MM.1S (cell line): ENCODE measurements at regions not wholly inside any gene's neighbourhood (a gene's known extent, or its start where the extent isn't known, plus 50 kb on each side); places are given as distances from the start of the nearest gene placed in this dataset.

ENCODE experiments used
- DNase-seq: peaks from one replicate; pipeline ENCODE4 v3.0.0-alpha.2; 2015
- H2AFZ ChIP-seq: fragments of 300-600 bp; sonication (generic); 2 replicates; pipeline ENCODE4 v1.6.0; 2016; ENCODE audit warnings: antibody characterized with exemption, low read length
- H3F3A ChIP-seq: fragments of 300-600 bp; sonication (generic); 2 replicates; pipeline ENCODE4 v1.6.1; 2016; ENCODE audit warnings: mild to moderate bottlenecking, antibody characterized with exemption, low read length, moderate library complexity, mixed read lengths; ENCODE audit not compliant: insufficient read depth
- H3K27ac ChIP-seq: fragments of 300-600 bp; sonication (generic); 2 replicates; pipeline ENCODE4 v1.5.1; 2016; ENCODE audit warnings: mild to moderate bottlenecking, low read length
- H3K27me3 ChIP-seq: fragments of 300-600 bp; sonication (generic); replicated peaks from 2 replicates; pipeline ENCODE4 v1.6.0; 2016; ENCODE audit warnings: low read length; ENCODE audit not compliant: insufficient read depth
- H3K36me3 ChIP-seq: fragments of 300-600 bp; sonication (generic); replicated peaks from 2 replicates; pipeline ENCODE4 v1.6.1; 2016; ENCODE audit warnings: mild to moderate bottlenecking, low read length, mixed read lengths; ENCODE audit not compliant: insufficient read depth
- H3K4me1 ChIP-seq: fragments of 300-600 bp; sonication (generic); 2 replicates; pipeline ENCODE4 v1.6.1; 2016; ENCODE audit warnings: low read length, mixed read lengths
- H3K4me2 ChIP-seq: fragments of 300-600 bp; sonication (generic); 2 replicates; pipeline ENCODE4 v1.6.0; 2016; ENCODE audit warnings: low read depth, low read length
- H3K4me3 ChIP-seq: fragments of 300-600 bp; sonication (generic); 2 replicates; pipeline ENCODE4 v1.5.1; 2016; ENCODE audit warnings: low read length, mixed read lengths
- H3K79me2 ChIP-seq: fragments of 300-600 bp; sonication (generic); 2 replicates; pipeline ENCODE4 v1.6.1; 2016; ENCODE audit warnings: mixed run types, low read length, mixed read lengths
- H3K9ac ChIP-seq: fragments of 300-600 bp; sonication (generic); 2 replicates; pipeline ENCODE4 v1.6.1; 2016; ENCODE audit warnings: low read length, mixed read lengths
- H3K9me2 ChIP-seq: fragments of 300-600 bp; sonication (generic); replicated peaks from 2 replicates; pipeline ENCODE4 v1.6.1; 2016; ENCODE audit warnings: mild to moderate bottlenecking, low read length, mixed read lengths; ENCODE audit not compliant: insufficient read depth
- H3K9me3 ChIP-seq: fragments of 300-600 bp; sonication (generic); replicated peaks from 2 replicates; pipeline ENCODE4 v1.6.1; 2016; ENCODE audit warnings: mild to moderate bottlenecking, low read length, mixed read lengths; ENCODE audit not compliant: insufficient read depth
- H4K20me1 ChIP-seq: fragments of 300-600 bp; sonication (generic); 2 replicates; pipeline ENCODE4 v1.6.1; 2016; ENCODE audit warnings: mild to moderate bottlenecking, low read length, moderate library complexity, mixed read lengths; ENCODE audit not compliant: insufficient read depth
- EZH2 ChIP-seq: fragments of 300-600 bp; sonication (generic); optimal IDR thresholded peaks from 2 replicates; pipeline ENCODE3; 2017; ENCODE audit warnings: low read depth, mild to moderate bottlenecking, antibody characterized with exemption, low read length, mixed read lengths
- EZH2phosphoT487 ChIP-seq: fragments of 300-600 bp; sonication (generic); IDR thresholded peaks from 2 replicates; pipeline ENCODE4 v1.6.1; 2018; ENCODE audit warnings: antibody characterized with exemption, low read length
- TF ChIP-seq, protein P1 (sequence below): fragments of 300-600 bp; sonication (generic); IDR thresholded peaks from 2 replicates; pipeline ENCODE4 v1.5.1; 2016; ENCODE audit warnings: antibody characterized with exemption, low read length, mixed read lengths

DNA sequence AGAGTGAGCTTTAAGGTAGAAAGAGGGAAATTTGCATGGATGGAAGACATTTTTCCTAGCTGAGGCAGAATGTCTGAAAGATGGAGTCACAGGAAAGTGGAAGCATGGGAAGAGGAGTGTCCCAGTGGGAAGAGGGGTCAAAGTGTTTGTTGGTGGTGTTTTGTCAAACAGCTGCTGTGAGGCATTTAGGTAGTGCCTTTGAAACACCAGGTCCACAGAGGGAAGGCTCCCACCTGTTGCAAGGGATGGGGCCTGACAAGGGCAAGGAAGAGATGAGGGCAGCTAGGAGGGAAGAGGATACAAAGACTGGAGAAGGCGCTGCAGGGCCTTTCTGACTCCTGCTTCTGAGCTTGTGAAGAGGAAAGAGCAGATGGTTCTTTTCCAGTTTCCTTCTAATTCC is 91.8 kb upstream of the CISTR start:
- TF ChIP-seq EZH2 (no peak), EZH2phosphoT487 (no peak)
- TF ChIP-seq, protein P1, sequence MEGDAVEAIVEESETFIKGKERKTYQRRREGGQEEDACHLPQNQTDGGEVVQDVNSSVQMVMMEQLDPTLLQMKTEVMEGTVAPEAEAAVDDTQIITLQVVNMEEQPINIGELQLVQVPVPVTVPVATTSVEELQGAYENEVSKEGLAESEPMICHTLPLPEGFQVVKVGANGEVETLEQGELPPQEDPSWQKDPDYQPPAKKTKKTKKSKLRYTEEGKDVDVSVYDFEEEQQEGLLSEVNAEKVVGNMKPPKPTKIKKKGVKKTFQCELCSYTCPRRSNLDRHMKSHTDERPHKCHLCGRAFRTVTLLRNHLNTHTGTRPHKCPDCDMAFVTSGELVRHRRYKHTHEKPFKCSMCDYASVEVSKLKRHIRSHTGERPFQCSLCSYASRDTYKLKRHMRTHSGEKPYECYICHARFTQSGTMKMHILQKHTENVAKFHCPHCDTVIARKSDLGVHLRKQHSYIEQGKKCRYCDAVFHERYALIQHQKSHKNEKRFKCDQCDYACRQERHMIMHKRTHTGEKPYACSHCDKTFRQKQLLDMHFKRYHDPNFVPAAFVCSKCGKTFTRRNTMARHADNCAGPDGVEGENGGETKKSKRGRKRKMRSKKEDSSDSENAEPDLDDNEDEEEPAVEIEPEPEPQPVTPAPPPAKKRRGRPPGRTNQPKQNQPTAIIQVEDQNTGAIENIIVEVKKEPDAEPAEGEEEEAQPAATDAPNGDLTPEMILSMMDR: no peak
- no peak for DNase-seq
- H3K9me2 ChIP-seq: no peaks in the 10 kb centered on the region
- no peak overlapping the region for H3K4me3 ChIP-seq
- no peaks in the 10 kb centered on the region for H3F3A ChIP-seq
- no peak overlapping the region for H3K27ac ChIP-seq
- H3K36me3 ChIP-seq: no peaks in the 10 kb centered on the region
- H2AFZ ChIP-seq: no peak overlapping the region
- H3K79me2 ChIP-seq: no peaks in the 10 kb centered on the region
- no peaks in the 10 kb centered on the region for H4K20me1 ChIP-seq
- H3K9me3 ChIP-seq: no peaks in the 10 kb centered on the region
- H3K4me2 ChIP-seq: no peak overlapping the region
- H3K9ac ChIP-seq: no peak overlapping the region
- peaks cover 7% of the 10 kb centered on the region; the same call in 1 of the 2 replicates for H3K4me1 ChIP-seq
- no peaks in the 10 kb centered on the region for H3K27me3 ChIP-seq

DNA sequence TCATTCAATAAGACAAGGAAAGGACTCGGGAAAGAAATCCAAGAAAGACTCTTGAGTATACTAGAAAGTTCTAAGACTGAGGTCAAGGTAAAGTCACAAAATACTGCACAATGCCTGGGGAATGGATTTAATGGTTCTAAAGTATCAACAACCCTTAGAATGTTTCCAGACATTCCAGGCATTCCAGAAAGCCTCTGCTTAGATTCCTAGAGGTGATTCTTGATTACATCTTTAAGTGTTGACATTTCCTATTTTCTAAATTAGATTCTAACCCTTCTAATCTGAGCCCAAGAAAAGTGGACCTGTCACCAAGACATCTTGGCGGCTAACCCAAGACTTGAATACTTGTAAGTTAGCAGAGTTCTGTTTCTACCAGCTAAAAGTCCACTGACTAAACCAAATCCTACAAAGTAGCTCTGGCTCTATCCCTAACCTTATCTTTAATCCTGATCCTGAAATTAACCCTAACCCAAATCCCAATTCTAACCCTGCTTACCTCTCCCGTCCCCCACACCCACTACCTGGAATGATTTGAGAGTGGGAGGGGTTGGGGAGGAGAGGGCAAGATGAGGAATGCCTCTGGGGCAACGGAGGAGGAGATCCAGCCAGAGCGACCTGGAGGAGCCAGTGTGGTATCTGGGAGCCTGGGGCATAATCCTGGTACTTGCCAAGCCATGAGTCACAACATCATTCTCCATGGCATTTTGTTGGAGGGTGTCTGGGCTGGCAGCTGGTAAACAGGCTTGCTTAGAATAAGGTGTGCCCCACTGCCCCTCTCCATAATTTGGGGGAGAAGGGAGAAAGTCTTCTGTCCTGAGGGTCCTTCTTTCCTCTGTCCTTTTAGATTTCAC is 93.4 kb upstream of the HOXC13 start:
- H2AFZ ChIP-seq: no peak overlapping the region
- H3K4me2 ChIP-seq: no peak overlapping the region
- H3K4me1 ChIP-seq: peaks cover 7% of the 10 kb centered on the region; the same call in 1 of the 2 replicates
- TF ChIP-seq, protein P1: no peak
- TF ChIP-seq EZH2 (no peak), EZH2phosphoT487 (no peak)
- no peak overlapping the region for H3K4me3 ChIP-seq
- H3K27me3 ChIP-seq: no peaks in the 10 kb centered on the region
- H3K27ac ChIP-seq: no peak overlapping the region
- no peak for DNase-seq
- H3K9me2 ChIP-seq: no peaks in the 10 kb centered on the region
- H3K79me2 ChIP-seq: no peaks in the 10 kb centered on the region
- H3K36me3 ChIP-seq: no peaks in the 10 kb centered on the region
- H3K9ac ChIP-seq: no peak overlapping the region
- no peaks in the 10 kb centered on the region for H4K20me1 ChIP-seq
- no peaks in the 10 kb centered on the region for H3K9me3 ChIP-seq
- no peaks in the 10 kb centered on the region for H3F3A ChIP-seq

DNA sequence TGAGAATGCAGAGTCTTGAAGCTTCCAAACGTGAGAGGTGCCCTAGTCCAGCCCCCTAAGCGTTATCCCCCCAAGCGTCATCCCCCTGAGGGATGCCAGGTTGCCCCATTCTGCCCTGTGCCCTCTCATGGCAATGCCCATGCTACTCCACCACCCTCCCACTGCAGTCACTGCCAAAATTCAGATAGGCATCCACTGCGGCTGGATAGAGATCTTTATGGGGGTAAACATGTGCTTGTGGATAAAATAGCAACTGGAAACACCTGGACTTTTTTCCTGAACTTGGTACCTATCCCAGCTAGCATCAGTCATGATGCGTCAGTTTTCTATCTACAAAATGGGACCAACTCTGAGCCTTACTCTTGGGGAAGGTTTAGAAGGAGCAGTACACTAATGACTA is 92.7 kb upstream of the HOXC13 start:
- DNase-seq: no peak
- Histone ChIP-seq H3K79me2 (no peaks in the 10 kb centered on the region), H3K36me3 (no peaks in the 10 kb centered on the region), H3K27ac (no peak overlapping the region), H3K9ac (no peak overlapping the region), H3K4me2 (no peak overlapping the region), H2AFZ (no peak overlapping the region), H4K20me1 (no peaks in the 10 kb centered on the region), H3F3A (no peaks in the 10 kb centered on the region), H3K9me2 (no peaks in the 10 kb centered on the region), H3K27me3 (no peaks in the 10 kb centered on the region), H3K4me1 (peaks cover 2% of the 10 kb centered on the region; the same call in 1 of the 2 replicates), H3K9me3 (no peaks in the 10 kb centered on the region), H3K4me3 (no peak overlapping the region)
- TF ChIP-seq EZH2 (no peak), EZH2phosphoT487 (no peak)
- TF ChIP-seq, protein P1: no peak
